SK-N-SH (cell line): ENCODE measurements at regions not wholly inside any gene's neighbourhood (a gene's known extent, or its start where the extent isn't known, plus 50 kb on each side); places are given as distances from the start of the nearest gene placed in this dataset.

Experiments
- CTCF ChIA-PET: fragments of 300-600, 350-600 bp; formaldehyde crosslinking; extraction: SDS; loops from one replicate; lab custom pipeline; 2021; lab: Yijun Ruan, JAX
- POLR2A ChIA-PET: fragments of 350-600 bp; sonication (Branson Sonifier 250); formaldehyde crosslinking; extraction: SDS; loops from one replicate; lab custom pipeline; 2020; ENCODE audit warnings: antibody characterized with exemption, inconsistent platforms; lab: Yijun Ruan, JAX
- DNase-seq: peaks from one replicate; pipeline ENCODE4 v3.0.0; 2012
- H2AFZ ChIP-seq: fragments of 200-600 bp; sonication (generic); 2 replicates; pipeline ENCODE4 v1.8.1; 2016; ENCODE audit warnings: antibody characterized with exemption, mild to moderate bottlenecking, low read depth
- H3F3A ChIP-seq: fragments of 200-600 bp; sonication (generic); replicated peaks from 2 replicates; pipeline ENCODE3; 2016; ENCODE audit warnings: antibody characterized with exemption, mild to moderate bottlenecking; ENCODE audit not compliant: insufficient read depth
- H3K27ac ChIP-seq, 2 experiments: fragments of 200-500 bp in 1 of 2; fragments of 200-600 bp in 1 of 2; sonication (Bioruptor generic) in 1 of 2; sonication (generic), shearing (Covaris generic) in 1 of 2; 2 replicates each; pipeline versions ENCODE4 v1.5.1 to v1.6.1; 2014 to 2016; ENCODE audit warnings: low read depth in 2 of 2, inconsistent platforms in 1 of 2, low read length in 1 of 2, mild to moderate bottlenecking in 1 of 2, mixed read lengths in 1 of 2
- H3K27me3 ChIP-seq: fragments of 200-600 bp; sonication (generic), shearing (Covaris generic); 2 replicates; pipeline ENCODE4 v1.6.1; 2016; ENCODE audit warnings: mixed run types; ENCODE audit not compliant: insufficient read depth
- H3K36me3 ChIP-seq, 2 experiments: fragments of 200-500 bp in 1 of 2; fragments of 200-600 bp in 1 of 2; sonication (Bioruptor generic) in 1 of 2; sonication (generic) in 1 of 2; replicated peaks in 1 of 2; 2 replicates each; pipeline versions ENCODE3 to v1.5.1; 2014 to 2016; ENCODE audit warnings: low read length in 1 of 2, mild to moderate bottlenecking in 1 of 2; ENCODE audit not compliant: insufficient read depth in 2 of 2, control insufficient read depth in 1 of 2
- H3K4me1 ChIP-seq, 2 experiments: fragments of 200-500 bp in 1 of 2; fragments of 200-600 bp in 1 of 2; sonication (Bioruptor generic) in 1 of 2; sonication (generic), shearing (Covaris generic) in 1 of 2; 2 replicates each; pipeline versions ENCODE4 v1.5.1 to v1.6.1; 2014 to 2016; ENCODE audit warnings: low read depth in 1 of 2, low read length in 1 of 2, mixed run types in 1 of 2; ENCODE audit not compliant: insufficient read depth in 2 of 2, control insufficient read depth in 1 of 2
- H3K4me2 ChIP-seq: fragments of 200-600 bp; sonication (generic), shearing (Covaris generic); 2 replicates; pipeline ENCODE4 v1.6.1; 2017; ENCODE audit warnings: mixed run types
- H3K4me3 ChIP-seq, 2 experiments: fragments of 200-500 bp in 1 of 2; fragments of 200-600 bp in 1 of 2; sonication (Bioruptor generic) in 1 of 2; sonication (generic), shearing (Covaris generic) in 1 of 2; 2 replicates each; pipeline versions ENCODE4 v1.5.1 to v1.8.1; 2014 to 2016; ENCODE audit warnings: low read depth in 2 of 2, inconsistent platforms in 1 of 2, low read length in 1 of 2, mild to moderate bottlenecking in 1 of 2, mixed read lengths in 1 of 2, moderate library complexity in 1 of 2
- H3K79me2 ChIP-seq: fragments of 200-600 bp; sonication (generic); 2 replicates; pipeline ENCODE4 v1.8.1; 2017; ENCODE audit warnings: mild to moderate bottlenecking; ENCODE audit not compliant: insufficient read depth
- H3K9ac ChIP-seq: fragments of 200-600 bp; sonication (generic); 2 replicates; pipeline ENCODE4 v1.6.1; 2017; ENCODE audit warnings: mixed run types
- H3K9me2 ChIP-seq: fragments of 200-600 bp; sonication (generic); 2 replicates; pipeline ENCODE4 v1.6.1; 2017; ENCODE audit warnings: mixed run types
- H3K9me3 ChIP-seq: fragments of 200-600 bp; sonication (generic); 2 replicates; pipeline ENCODE4 v1.6.1; 2017; ENCODE audit warnings: mixed run types, mild to moderate bottlenecking, moderate library complexity
- H4K20me1 ChIP-seq: fragments of 200-600 bp; sonication (generic); 2 replicates; pipeline ENCODE4 v1.6.1; 2017; ENCODE audit warnings: mild to moderate bottlenecking, mixed run types; ENCODE audit not compliant: insufficient read depth
- CHD2 ChIP-seq: fragments of 150-350 bp; IDR thresholded peaks from 2 replicates; pipeline ENCODE4 v1.6.1; 2018; ENCODE audit warnings: low read length; ENCODE audit not compliant: partially characterized antibody
- ELF1 ChIP-seq: IDR thresholded peaks from 2 replicates; pipeline ENCODE4 v1.4.0; 2012
- EP300 ChIP-seq, 2 experiments: IDR thresholded peaks; 2 replicates each; pipeline versions ENCODE4 v1.4.0 to v1.6.1; 2012; ENCODE audit warnings: borderline replicate concordance in 1 of 2, low read depth in 1 of 2, low read length in 1 of 2
- EZH2phosphoT487 ChIP-seq: fragments of 200-600 bp; sonication (generic); IDR thresholded peaks from 2 replicates; pipeline ENCODE4 v1.6.1; 2017; ENCODE audit warnings: low read depth, mixed run types, mild to moderate bottlenecking, antibody characterized with exemption, moderate library complexity, borderline replicate concordance
- GATA2 ChIP-seq: sonication (generic); formaldehyde crosslinking; IDR thresholded peaks from 2 replicates; pipeline ENCODE4 v1.5.0; 2020; ENCODE audit warnings: mild to moderate bottlenecking, missing genetic modification reagents
- JUND ChIP-seq: IDR thresholded peaks from 2 replicates; pipeline ENCODE4 v1.4.0; 2012
- MAX ChIP-seq: IDR thresholded peaks from 2 replicates; pipeline ENCODE4 v1.4.0; 2012; ENCODE audit warnings: low read depth
- NRF1 ChIP-seq: IDR thresholded peaks from 2 replicates; pipeline ENCODE4 v1.6.1; 2012; ENCODE audit warnings: low read depth, mild to moderate bottlenecking, low read length
- POLR2AphosphoS5 ChIP-seq: IDR thresholded peaks from 2 replicates; pipeline ENCODE4 v1.6.1; 2012; ENCODE audit warnings: low read depth, low read length
- RCOR1 ChIP-seq: fragments of 150-350 bp; IDR thresholded peaks from 2 replicates; pipeline ENCODE4 v1.6.1; 2017; ENCODE audit warnings: antibody characterized with exemption, low read length
- RFX5 ChIP-seq: IDR thresholded peaks from 2 replicates; pipeline ENCODE4 v1.6.1; 2012; ENCODE audit warnings: mild to moderate bottlenecking, improper control_type of control experiment, low read length
- TCF12 ChIP-seq: IDR thresholded peaks from 2 replicates; pipeline ENCODE4 v1.4.0; 2012
- ZBTB33 ChIP-seq: IDR thresholded peaks from 2 replicates; pipeline ENCODE4 v1.4.0; 2012; ENCODE audit warnings: low read depth, borderline replicate concordance
- WGBS: methylation state at CpG from one replicate; pipeline ENCODE4 v1.1.6; 2017; ENCODE audit warnings: low lambda C conversion rate; 5-methylcytosine and 5-hydroxymethylcytosine counted together
- TF ChIP-seq, protein P1 (sequence below): fragments of 200-600 bp; sonication (generic); IDR thresholded peaks from 2 replicates; pipeline ENCODE4 v1.6.1; 2017; ENCODE audit warnings: antibody characterized with exemption, mild to moderate bottlenecking, moderate library complexity
- TF ChIP-seq, protein P2 (sequence below): fragments of 150-350 bp; IDR thresholded peaks from 2 replicates; pipeline ENCODE4 v1.6.1; 2017; ENCODE audit warnings: antibody characterized with exemption, low read length, low read depth, borderline replicate concordance

DNA sequence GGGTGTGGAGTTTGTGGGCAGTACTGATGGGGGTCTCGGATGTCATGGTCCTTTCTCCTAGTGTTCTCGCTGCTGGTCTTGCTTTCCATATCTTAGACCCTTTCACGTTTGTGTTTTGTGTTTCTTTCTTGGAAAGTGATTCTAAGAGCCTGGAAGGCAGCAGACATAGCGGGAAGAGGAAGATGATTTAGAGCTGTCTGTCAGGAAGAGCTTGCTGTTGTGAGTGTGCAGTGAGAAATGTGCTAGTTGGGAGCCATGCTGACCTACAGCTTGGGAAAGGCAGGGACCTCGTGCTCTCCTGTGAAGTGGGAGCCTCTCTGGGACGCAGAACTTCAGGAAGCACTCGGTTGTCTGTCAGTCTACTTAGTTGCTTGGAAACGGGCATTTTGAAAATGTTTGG lies 122.2 kb downstream of the ZNF518B start:
- H3F3A ChIP-seq = no peaks in the 10 kb centered on the region
- H3K27me3 ChIP-seq = no peaks in the 10 kb centered on the region
- no peak overlapping the region for H3K9ac ChIP-seq
- no peak overlapping the region for H3K27ac ChIP-seq
- H4K20me1 ChIP-seq = no peaks in the 10 kb centered on the region
- H3K9me3 ChIP-seq = no peaks in the 10 kb centered on the region
- no peaks in the 10 kb centered on the region for H3K4me1 ChIP-seq
- CTCF ChIA-PET = no interaction called here
- no peak overlapping the region for H2AFZ ChIP-seq
- H3K4me3 ChIP-seq = no peak overlapping the region
- DNase-seq = no peak
- H3K9me2 ChIP-seq = no peaks in the 10 kb centered on the region
- POLR2A ChIA-PET = no interaction called here
- TF ChIP-seq ELF1 (no peak), EZH2phosphoT487 (no peak), JUND (no peak), RCOR1 (no peak), MAX (no peak), POLR2AphosphoS5 (no peak), TCF12 (no peak), CHD2 (no peak), GATA2 (no peak), ZBTB33 (no peak), EP300 (IDR thresholded peaks at IDR 0.05; ENCODE audit: borderline replicate concordance in 1 of 2, low read depth in 1 of 2, low read length in 1 of 2) (no peak), RFX5 (no peak), NRF1 (no peak)
- TF ChIP-seq, protein P1, sequence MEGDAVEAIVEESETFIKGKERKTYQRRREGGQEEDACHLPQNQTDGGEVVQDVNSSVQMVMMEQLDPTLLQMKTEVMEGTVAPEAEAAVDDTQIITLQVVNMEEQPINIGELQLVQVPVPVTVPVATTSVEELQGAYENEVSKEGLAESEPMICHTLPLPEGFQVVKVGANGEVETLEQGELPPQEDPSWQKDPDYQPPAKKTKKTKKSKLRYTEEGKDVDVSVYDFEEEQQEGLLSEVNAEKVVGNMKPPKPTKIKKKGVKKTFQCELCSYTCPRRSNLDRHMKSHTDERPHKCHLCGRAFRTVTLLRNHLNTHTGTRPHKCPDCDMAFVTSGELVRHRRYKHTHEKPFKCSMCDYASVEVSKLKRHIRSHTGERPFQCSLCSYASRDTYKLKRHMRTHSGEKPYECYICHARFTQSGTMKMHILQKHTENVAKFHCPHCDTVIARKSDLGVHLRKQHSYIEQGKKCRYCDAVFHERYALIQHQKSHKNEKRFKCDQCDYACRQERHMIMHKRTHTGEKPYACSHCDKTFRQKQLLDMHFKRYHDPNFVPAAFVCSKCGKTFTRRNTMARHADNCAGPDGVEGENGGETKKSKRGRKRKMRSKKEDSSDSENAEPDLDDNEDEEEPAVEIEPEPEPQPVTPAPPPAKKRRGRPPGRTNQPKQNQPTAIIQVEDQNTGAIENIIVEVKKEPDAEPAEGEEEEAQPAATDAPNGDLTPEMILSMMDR = no peak
- TF ChIP-seq, protein P2, sequence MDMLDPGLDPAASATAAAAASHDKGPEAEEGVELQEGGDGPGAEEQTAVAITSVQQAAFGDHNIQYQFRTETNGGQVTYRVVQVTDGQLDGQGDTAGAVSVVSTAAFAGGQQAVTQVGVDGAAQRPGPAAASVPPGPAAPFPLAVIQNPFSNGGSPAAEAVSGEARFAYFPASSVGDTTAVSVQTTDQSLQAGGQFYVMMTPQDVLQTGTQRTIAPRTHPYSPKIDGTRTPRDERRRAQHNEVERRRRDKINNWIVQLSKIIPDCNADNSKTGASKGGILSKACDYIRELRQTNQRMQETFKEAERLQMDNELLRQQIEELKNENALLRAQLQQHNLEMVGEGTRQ = no peak
- no peak overlapping the region for H3K4me2 ChIP-seq
- H3K36me3 ChIP-seq = no peaks in the 10 kb centered on the region
- no peaks in the 10 kb centered on the region for H3K79me2 ChIP-seq
- WGBS = 2% methylated on average over 6 of the region's 8 CpGs
